HFF-Myc (cell line): ENCODE measurements at regions not wholly inside any gene's neighbourhood (a gene's known extent, or its start where the extent isn't known, plus 50 kb on each side); places are given as distances from the start of the nearest gene placed in this dataset.

Experiments used
- DNase-seq: peaks from one replicate; pipeline ENCODE4 v3.0.0-alpha.2; 2011; ENCODE audit warnings: low read depth; ENCODE audit errors: extremely low read depth
- H3K4me3 ChIP-seq: replicated peaks from 2 replicates; pipeline ENCODE4 v1.5.1; 2011; ENCODE audit warnings: low read depth, mild to moderate bottlenecking, control low read depth, low read length
- CTCF ChIP-seq: IDR thresholded peaks from 2 replicates; pipeline ENCODE4 v1.5.1; 2012; ENCODE audit warnings: mild to moderate bottlenecking, low read depth, low read length, control low read depth; ENCODE audit errors: missing control alignments

DNA sequence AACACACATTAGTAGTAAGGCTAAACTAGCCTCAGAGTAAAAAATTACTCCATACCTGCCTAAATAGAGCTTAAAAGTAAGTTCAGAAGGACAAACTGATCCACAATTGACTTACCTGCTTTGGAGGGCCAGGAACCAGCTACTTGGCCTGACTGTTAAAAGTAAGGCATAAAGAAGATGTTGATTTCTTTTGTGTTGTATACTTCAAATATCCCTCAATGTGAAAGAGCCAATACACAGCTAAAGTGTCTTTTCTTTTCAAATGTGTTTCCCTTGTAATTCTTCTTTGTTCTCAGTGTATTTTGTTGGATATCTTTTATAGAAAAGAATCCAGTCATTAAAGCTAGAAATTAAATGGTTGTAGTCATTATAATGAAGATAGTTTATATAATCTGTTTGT, 171.1 kb downstream of the TANC2 start:
- DNase-seq, result no peak
- TF ChIP-seq CTCF, result no peak
- no peak overlapping the region for H3K4me3 ChIP-seq

- no peak overlapping the region for H3K4me3 ChIP-seq
- DNase-seq, result no peak
- no peak for TF ChIP-seq CTCF
Measured at GRCh38 chr17:63138713-63139112, 172.7 kb downstream of the TANC2 start.

- no peak for DNase-seq
- TF ChIP-seq CTCF, result no peak
Measured at GRCh38 chr17:63139356-63139755, 173.3 kb downstream of the TANC2 start.

DNA sequence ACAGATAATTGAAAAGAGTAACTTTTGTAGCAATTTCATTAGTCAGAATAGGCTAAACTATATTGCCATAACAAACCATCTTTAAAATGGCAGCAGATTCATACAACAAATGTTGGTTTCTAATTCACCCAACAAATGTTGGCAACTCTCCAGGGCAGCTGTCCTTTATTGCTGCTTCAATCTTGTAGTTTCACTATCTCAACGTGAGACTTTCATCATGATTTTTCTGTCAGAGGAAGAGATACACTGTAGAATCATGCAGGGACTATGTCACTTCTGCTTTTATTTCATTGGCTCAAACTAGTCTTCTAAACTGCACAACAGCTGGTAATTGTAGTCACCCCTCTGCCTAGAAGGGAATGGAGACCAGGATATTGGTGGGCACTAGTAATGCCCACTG, 174.2 kb downstream of the TANC2 start:
- DNase-seq, result no peak
- no peak overlapping the region for H3K4me3 ChIP-seq
- no peak for TF ChIP-seq CTCF

More at GRCh38 chr17:63139356-63139755, 173.3 kb downstream of the TANC2 start:
- H3K4me3 ChIP-seq, result no peak overlapping the region

DNA sequence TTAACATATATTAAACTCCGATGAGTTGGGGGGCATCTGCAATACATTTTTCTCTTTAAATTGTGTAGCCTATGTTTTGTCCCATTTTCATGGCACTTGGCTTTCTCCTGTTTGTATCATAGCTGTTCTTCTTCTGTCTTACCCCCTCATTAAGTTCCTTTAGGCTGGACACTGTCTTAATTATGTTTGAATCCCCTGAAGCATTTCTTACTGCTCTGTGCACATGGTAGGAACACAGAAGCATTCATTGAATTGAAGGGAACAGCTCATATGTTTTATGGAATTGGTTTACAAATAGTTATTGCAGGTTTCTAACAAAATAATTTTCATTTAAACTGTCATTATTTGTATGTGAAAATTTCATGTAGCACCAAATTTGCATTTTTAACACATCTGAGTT, 176.8 kb downstream of the TANC2 start:
- no peak for TF ChIP-seq CTCF
- no peak overlapping the region for H3K4me3 ChIP-seq
- DNase-seq, result no peak

DNA sequence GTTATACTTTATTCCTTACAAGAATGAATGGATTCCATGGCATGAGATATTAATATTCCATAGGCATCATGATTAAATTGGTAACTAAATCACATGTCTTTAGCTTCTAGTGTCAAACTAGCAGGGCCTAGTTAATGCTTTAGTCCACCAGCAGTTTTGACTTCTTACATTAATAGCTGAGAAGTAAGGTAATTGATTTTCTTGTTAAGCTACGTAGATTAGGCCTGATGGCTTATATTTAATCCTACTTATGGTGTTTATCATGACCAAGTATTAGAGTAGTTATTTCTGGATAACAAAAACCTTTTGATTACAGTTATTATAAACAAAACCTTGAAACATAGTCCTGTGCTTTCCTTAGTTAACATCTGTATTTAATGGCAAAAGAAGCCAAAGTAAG, 184.5 kb downstream of the TANC2 start:
- no peak for TF ChIP-seq CTCF
- DNase-seq, result no peak
- H3K4me3 ChIP-seq, result no peak overlapping the region

DNA sequence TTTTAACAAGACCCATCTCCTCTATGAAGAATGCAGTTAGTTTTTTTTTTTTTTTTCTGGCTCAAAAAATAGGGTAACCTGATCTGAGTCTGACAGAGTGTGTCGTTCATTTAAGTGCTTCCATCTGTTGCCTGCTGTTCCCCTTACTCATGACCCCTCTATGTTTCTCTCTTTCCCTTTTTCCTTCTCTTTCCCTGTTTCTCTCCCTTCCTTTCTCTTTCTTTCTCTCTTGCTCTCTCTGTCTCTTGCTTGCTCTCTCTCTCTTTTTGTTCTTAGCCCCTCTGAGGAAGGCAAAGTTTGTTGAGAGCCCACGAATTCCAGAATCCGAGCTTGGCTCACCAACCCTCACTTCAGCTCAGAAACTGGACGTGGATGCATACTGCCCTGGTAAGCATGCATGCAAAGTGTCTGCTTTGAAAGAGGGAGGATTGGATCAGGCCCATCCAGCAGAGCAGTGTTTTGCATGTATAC, 185.0 kb downstream of the TANC2 start:
- no peak for TF ChIP-seq CTCF
- peak; percentile 61 for DNase-seq
- peak overlapping the region; percentile 28 for H3K4me3 ChIP-seq
